ENCODE measurements at regions not wholly inside any gene's neighbourhood (a gene's known extent, or its start where the extent isn't known, plus 50 kb on each side); places are given as distances from the start of the nearest gene placed in this dataset.

- no peak for TF ChIP-seq CSRNP3 (CRISPR knock-in tag; IDR thresholded peaks at IDR 0.05)
- no peak for TF ChIP-seq TSHZ2 (CRISPR knock-in tag; IDR thresholded peaks at IDR 0.05)
- TF ChIP-seq ZFP30 (CRISPR knock-in tag; IDR thresholded peaks at IDR 0.05) = no peak
- no peak for TF ChIP-seq ZNF70 (CRISPR knock-in tag; IDR thresholded peaks at IDR 0.05)
- no peak for TF ChIP-seq RARB (CRISPR knock-in tag; IDR thresholded peaks at IDR 0.05)
- TF ChIP-seq PATZ1 (CRISPR knock-in tag; IDR thresholded peaks at IDR 0.05; ENCODE audit: borderline replicate concordance) = no peak
These were observed 94.8 kb upstream of the DCLK2 start for GRCh38 chr4:149983401-149983800.
